ENCODE measurements at regions not wholly inside any gene's neighbourhood (a gene's known extent, or its start where the extent isn't known, plus 50 kb on each side); places are given as distances from the start of the nearest gene placed in this dataset.

- TF ChIP-seq, protein P1, sequence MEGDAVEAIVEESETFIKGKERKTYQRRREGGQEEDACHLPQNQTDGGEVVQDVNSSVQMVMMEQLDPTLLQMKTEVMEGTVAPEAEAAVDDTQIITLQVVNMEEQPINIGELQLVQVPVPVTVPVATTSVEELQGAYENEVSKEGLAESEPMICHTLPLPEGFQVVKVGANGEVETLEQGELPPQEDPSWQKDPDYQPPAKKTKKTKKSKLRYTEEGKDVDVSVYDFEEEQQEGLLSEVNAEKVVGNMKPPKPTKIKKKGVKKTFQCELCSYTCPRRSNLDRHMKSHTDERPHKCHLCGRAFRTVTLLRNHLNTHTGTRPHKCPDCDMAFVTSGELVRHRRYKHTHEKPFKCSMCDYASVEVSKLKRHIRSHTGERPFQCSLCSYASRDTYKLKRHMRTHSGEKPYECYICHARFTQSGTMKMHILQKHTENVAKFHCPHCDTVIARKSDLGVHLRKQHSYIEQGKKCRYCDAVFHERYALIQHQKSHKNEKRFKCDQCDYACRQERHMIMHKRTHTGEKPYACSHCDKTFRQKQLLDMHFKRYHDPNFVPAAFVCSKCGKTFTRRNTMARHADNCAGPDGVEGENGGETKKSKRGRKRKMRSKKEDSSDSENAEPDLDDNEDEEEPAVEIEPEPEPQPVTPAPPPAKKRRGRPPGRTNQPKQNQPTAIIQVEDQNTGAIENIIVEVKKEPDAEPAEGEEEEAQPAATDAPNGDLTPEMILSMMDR (conservative IDR thresholded peaks at IDR 0.05; ENCODE audit: low read length), result peak; percentile 46; the same call in 1 of the 2 replicates
- TF ChIP-seq EZH2phosphoT487 (IDR thresholded peaks at IDR 0.05; ENCODE audit: borderline replicate concordance, low read depth, low read length), result no peak
These were observed 929.3 kb upstream of the SLITRK5 start for GRCh38 chr13:86741762-86742285.
